Left kidney (tissue), 1 donor: ENCODE measurements at regions not wholly inside any gene's neighbourhood (a gene's known extent, or its start where the extent isn't known, plus 50 kb on each side); places are given as distances from the start of the nearest gene placed in this dataset.
"Not testable (repeated sequence)": the region's sequence is repeated elsewhere in the genome, so short reads cannot be mapped to it uniquely, and the experiment has no call there.

ENCODE experiments used
- DNase-seq: peaks from one replicate; pipeline ENCODE4 v3.0.0-alpha.2; 2013

DNA sequence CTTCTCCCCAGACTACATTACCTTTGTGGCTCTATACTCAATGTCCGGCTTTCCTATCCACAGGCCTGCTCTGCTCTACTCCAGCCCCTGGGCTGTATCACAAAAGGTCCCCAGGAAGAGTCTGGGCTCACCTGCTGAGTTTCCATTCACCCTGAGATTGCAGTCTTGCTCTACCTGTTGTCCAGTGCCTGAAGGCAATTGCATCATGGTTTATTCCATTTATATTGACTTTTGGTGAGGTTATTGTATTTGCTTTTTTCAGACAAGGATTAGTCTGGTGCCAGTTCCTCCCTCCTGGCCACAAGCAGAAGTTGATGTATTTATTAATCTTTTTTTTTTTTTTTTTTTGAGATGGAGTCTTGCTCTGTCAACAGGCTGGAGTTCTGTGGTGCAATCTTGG is 273.1 kb downstream of the XPNPEP1 start:
- DNase-seq, result no peak

- DNase-seq, result no peak
These were observed 275.7 kb downstream of the XPNPEP1 start for GRCh38 chr10:109647627-109648026.

DNA sequence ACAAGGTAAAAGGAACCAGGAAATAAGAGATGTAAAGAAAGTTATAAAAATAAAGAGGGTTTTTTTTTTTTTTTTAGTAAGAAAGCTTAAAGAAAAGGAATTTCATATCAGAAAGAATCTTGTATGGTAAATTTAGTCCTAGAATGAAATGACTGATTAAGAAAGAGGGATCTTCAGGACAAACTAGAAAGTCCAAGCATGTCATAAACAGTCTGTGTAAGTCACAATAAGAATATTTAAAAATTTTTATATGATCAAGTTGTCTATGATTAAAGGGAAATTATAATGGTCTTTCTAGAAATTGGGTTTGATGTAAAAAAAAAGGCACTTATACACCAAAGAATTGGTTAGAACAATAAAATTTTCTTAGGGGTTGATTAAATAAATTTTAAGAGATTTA is 289.5 kb downstream of the XPNPEP1 start:
- DNase-seq, result no peak

DNA sequence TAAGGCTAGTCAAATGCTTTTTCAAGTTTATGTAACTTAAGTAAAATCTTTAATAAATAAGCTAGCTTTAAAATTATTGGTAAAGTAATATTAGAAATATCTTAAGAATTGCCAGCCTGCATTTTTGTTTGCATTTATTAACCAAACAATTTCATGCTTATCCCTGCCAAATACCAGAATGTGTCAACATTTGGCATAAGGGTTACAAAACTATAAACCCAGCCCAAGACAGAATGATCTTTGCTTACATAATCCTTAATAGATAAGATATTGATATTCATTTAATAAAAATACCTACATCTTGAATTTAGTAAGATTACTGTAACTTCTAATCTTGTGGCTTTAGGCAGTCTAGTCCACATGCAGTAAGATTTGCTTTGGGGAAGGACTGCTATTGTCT is 290.3 kb downstream of the XPNPEP1 start:
- DNase-seq, result not testable (repeated sequence)

DNA sequence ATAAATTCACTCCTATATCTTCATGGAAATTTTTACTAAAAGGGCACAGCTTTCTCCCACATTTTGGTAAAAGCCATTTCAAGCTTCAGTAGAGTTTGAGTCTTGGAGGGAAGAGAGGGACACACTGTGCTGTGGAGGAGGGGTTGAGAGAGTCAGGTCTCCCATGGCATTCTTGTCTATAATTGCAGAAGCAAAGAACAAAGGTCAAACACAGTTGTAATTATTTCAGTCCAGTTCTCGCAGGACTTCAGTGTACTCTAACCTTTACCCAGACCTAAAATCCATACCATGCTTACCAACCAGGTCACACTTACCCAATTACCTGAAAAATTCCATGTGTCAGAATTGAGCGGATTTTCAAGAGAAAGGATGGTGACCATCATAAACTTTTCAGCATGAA is 298.4 kb downstream of the XPNPEP1 start:
- peak; percentile 10 for DNase-seq

DNA sequence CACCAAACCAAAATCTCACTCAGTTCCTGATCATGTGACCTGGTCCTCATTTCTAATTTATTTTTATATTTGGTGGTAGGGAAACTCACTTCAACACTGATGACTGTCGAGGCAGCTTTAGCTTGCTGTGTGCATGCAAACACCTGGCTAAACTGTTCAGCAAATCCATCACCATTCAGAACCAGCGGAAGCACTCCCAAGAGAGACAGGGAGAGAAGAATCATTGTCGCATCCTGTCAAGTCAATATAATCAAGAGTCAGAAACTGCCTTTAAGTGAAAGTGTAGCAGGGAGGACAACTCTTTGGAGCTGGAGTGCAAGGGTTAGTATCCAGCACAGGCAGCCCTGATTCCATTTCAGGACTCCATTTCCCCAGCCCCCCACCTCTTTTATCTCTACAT is 300.7 kb downstream of the XPNPEP1 start:
- no peak for DNase-seq

- DNase-seq, result no peak
These were observed 302.9 kb downstream of the XPNPEP1 start for GRCh38 chr10:109620396-109620795.

DNA sequence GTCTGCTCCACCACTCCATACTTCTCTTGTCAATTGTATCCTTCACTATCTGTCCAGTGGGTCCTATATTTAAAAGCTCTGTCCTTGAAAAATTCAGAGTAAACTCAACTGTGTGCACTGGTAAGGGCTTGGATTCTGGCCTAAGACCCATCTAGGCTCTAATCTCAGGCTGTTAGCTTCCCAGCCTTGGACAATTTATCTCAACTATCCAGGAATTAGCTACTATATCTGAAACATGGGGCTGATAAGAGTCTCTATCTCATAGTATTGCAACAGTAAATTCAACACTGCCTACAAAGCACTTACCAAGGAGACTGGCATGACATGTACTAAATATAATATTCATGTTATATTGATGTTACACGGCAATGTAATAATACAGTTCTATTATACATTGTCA is 303.4 kb downstream of the XPNPEP1 start:
- no peak for DNase-seq

DNA sequence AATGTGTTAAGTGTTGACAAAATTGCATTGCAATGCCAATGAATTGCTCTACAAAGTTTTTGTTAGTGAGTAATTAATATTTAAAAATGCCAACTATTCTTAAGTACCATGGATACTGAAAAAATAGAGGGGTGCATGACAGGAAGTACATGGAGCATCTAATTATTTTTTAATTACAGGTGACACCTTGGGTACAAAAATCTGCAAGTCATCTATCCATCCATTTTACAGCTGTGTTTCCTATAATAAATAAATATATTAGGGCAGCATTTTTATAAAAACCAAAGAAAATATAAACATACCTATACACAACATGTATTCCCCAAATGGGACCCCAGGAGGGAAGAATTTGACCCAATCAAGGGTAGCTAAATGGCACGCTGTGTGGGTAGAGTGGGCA is 304.6 kb downstream of the XPNPEP1 start:
- DNase-seq, result no peak

DNA sequence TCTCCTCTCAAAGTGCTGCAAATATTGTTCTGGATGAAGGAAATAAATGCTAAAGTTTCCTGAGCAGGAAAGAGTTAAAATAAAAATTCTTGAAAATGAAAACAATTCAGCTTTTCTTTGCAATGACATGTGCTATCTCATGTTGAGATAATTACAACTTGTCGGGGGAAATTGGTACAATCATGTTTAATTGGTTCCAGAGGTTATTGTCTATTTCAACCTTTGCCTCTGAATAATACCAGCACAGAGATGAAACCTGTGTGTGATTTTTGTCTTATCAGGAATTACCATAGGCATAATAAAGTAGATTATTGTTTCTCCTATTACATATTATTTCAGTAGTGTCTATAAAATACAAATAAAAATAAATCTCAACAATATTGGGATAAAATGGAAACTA is 305.0 kb downstream of the XPNPEP1 start:
- no peak for DNase-seq

- no peak for DNase-seq
These were observed 306.8 kb downstream of the XPNPEP1 start for GRCh38 chr10:109616359-109616980.

DNA sequence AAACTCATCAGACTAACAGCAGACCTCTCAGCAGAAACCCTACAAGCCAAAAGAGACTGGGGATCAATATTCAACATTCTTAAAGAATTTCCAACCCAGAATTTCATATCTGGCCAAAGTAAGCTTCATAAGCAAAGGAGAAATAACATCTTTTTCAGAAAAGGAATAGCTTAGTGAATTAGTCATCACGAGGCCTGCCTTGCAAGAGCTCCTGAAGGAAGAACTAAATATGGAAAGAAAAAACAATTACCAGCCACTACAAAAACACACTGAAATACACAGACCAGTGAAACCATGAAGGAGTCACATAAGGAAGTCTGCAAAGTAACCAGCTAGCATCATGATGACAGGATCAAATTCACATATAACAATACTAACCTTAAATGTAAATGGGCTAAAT is 328.0 kb downstream of the XPNPEP1 start:
- DNase-seq, result not testable (repeated sequence)

GRCh38 chr10:109593682-109594081 is 329.6 kb downstream of the XPNPEP1 start:
- DNase-seq, result no peak

GRCh38 chr10:109592391-109592790 is 330.9 kb downstream of the XPNPEP1 start:
- DNase-seq, result no peak

DNA sequence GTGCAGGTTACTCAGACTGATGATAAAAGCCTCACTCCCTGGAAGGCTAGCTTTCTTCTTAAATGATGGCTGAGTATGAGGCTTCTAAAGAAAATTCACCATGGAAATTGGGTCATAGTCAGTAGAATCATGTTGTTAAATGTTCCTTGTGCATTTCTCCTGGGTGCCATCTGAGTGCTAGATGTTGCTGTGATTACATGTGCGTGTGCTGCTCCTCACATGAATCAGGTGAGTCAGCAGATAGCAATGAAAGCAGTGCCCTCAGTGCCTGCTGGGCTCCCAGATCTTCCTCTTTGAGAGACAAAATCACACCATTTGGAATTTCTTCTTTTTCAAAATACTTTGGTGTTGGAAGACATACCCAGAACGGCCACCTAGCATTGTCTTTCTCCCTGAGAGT is 331.7 kb downstream of the XPNPEP1 start:
- DNase-seq, result no peak

DNA sequence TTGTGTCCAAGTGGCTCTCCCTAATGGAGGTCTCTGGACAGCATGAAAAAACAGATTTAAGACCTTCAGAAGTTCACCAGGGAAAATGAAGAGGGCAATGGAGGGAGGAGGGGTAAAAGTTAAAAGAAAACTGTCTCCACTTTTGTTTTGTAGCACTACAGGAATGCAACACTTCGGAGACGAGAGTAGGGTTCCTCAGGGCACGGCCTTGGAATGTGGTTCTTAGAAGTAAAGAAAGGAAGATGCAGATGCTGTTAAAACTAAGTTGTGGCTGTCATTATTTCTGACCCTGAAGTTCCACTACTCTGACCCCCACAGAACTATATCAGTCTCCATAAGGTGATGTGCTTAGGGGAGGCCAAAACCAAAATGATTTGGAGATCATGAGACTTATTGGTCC is 335.1 kb downstream of the XPNPEP1 start:
- no peak for DNase-seq

- no peak for DNase-seq
These were observed 335.9 kb downstream of the XPNPEP1 start for GRCh38 chr10:109587366-109587765.

GRCh38 chr10:109556399-109556798 is 366.9 kb downstream of the XPNPEP1 start:
- no peak for DNase-seq

GRCh38 chr10:109542050-109542603 is 381.2 kb downstream of the XPNPEP1 start:
- DNase-seq, result not testable (repeated sequence)

GRCh38 chr10:109534193-109534592 is 389.1 kb downstream of the XPNPEP1 start:
- no peak for DNase-seq

- no peak for DNase-seq
These were observed 394.1 kb downstream of the XPNPEP1 start for GRCh38 chr10:109529258-109529657.

GRCh38 chr10:109517748-109518147 is 405.6 kb downstream of the XPNPEP1 start:
- no peak for DNase-seq

DNA sequence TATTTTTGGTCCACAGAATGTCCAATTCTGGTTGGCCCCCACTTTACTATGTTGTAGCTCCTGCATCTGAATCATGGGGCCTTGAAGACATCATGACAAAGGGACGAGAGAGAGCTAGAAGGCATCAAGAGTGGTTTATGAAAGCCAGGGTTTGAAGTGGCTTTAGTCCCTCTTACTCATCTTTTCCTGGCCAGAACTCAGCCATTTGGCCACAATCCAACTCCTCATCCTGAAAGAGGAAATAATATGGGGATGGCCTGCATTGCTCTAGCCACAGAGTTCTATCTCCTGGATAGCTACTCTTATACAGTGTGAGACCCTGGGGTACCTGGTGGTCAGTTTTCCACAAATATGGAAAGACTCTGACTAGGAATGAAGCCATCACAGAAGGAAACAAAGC is 418.9 kb downstream of the XPNPEP1 start:
- no peak for DNase-seq

- no peak for DNase-seq
These were observed 435.6 kb downstream of the XPNPEP1 start for GRCh38 chr10:109487691-109488090.

GRCh38 chr10:109480836-109481235 is 442.5 kb downstream of the XPNPEP1 start:
- no peak for DNase-seq
